ENCODE measurements at regions not wholly inside any gene's neighbourhood (a gene's known extent, or its start where the extent isn't known, plus 50 kb on each side); places are given as distances from the start of the nearest gene placed in this dataset.
A peak's percentile ranks its signal among the peaks of the same experiment; 100 is the strongest.

GRCh38 chr2:206845877-206846276 is 80.5 kb downstream of the FASTKD2 start:
- no peak for DNase-seq
- ATAC-seq = peak; percentile 65
- intact Hi-C loops (cut with micrococcal nuclease) = no loop called here

GRCh38 chr2:206846331-206846730 is 80.9 kb downstream of the FASTKD2 start:
- intact Hi-C loops (cut with micrococcal nuclease) = no loop called here
- ATAC-seq (peak; percentile 41), DNase-seq (no peak)

GRCh38 chr2:206846981-206847834 is 81.8 kb downstream of the FASTKD2 start:
- ATAC-seq = peak; percentile 75
- intact Hi-C loops (cut with micrococcal nuclease) = no loop called here
- DNase-seq = no peak

GRCh38 chr2:206850369-206850768 is 85.0 kb downstream of the FASTKD2 start:
- no peak for ATAC-seq
- DNase-seq = no peak
- intact Hi-C loops (cut with micrococcal nuclease) = no loop called here

- no peak for ATAC-seq
- intact Hi-C loops (cut with micrococcal nuclease) = no loop called here
- no peak for DNase-seq
Observed at GRCh38 chr2:206851521-206851920, 86.1 kb downstream of the FASTKD2 start.

GRCh38 chr2:206853915-206854314 is 85.4 kb upstream of the CPO start:
- no peak for ATAC-seq
- no peak for DNase-seq
- intact Hi-C loops (cut with micrococcal nuclease) = no loop called here

GRCh38 chr2:206855585-206856433 is 83.5 kb upstream of the CPO start:
- ATAC-seq = peak; percentile 83

GRCh38 chr2:206856513-206856912 is 82.8 kb upstream of the CPO start:
- ATAC-seq = no peak
- DNase-seq = no peak
- intact Hi-C loops (cut with micrococcal nuclease) = no loop called here

More at GRCh38 chr2:206855585-206856433, 83.5 kb upstream of the CPO start:
- DNase-seq = no peak
- intact Hi-C loops (cut with micrococcal nuclease) = no loop called here

- no peak for ATAC-seq
- no peak for DNase-seq
- intact Hi-C loops (cut with micrococcal nuclease) = no loop called here
Observed at GRCh38 chr2:206858687-206859329, 80.5 kb upstream of the CPO start.

GRCh38 chr2:206859330-206859739 is 80.0 kb upstream of the CPO start:
- DNase-seq = no peak
- intact Hi-C loops (cut with micrococcal nuclease) = no loop called here
- ATAC-seq = no peak

- intact Hi-C loops (cut with micrococcal nuclease) = no loop called here
- DNase-seq (no peak), ATAC-seq (peak; percentile 82)
Observed at GRCh38 chr2:206863196-206863595, 76.1 kb upstream of the CPO start.

- intact Hi-C loops (cut with micrococcal nuclease) = no loop called here
- DNase-seq = no peak
- no peak for ATAC-seq
Observed at GRCh38 chr2:206863716-206864115, 75.6 kb upstream of the CPO start.

GRCh38 chr2:206867006-206867405 is 72.3 kb upstream of the CPO start:
- DNase-seq = no peak
- ATAC-seq = no peak
- intact Hi-C loops (cut with micrococcal nuclease) = no loop called here

- DNase-seq = no peak
- ATAC-seq = no peak
Observed at GRCh38 chr2:206869824-206870495, 69.4 kb upstream of the CPO start.

GRCh38 chr2:206873423-206873822 is 65.9 kb upstream of the CPO start:
- ATAC-seq (no peak), DNase-seq (no peak)
- intact Hi-C loops (cut with micrococcal nuclease) = no loop called here

More at GRCh38 chr2:206869824-206870495, 69.4 kb upstream of the CPO start:
- intact Hi-C loops (cut with micrococcal nuclease) = no loop called here

- DNase-seq = no peak
- intact Hi-C loops (cut with micrococcal nuclease) = no loop called here
- no peak for ATAC-seq
Observed at GRCh38 chr2:206875701-206876100, 63.6 kb upstream of the CPO start.

GRCh38 chr2:206876216-206876860 is 63.0 kb upstream of the CPO start:
- peak; percentile 45 for ATAC-seq
- no peak for DNase-seq
- intact Hi-C loops (cut with micrococcal nuclease) = no loop called here

GRCh38 chr2:206881708-206882410 is 57.5 kb upstream of the CPO start:
- peak; percentile 72 for ATAC-seq
- intact Hi-C loops (cut with micrococcal nuclease) = no loop called here

More at GRCh38 chr2:206881708-206882410, 57.5 kb upstream of the CPO start:
- DNase-seq = no peak
